Activated CD4-positive, CD25-positive, alpha-beta regulatory T cell treated with anti-CD3 and anti-CD28 coated beads, Interleukin-2, amount 50 U/mL, for 24 hours (primary cell): ENCODE measurements at regions not wholly inside any gene's neighbourhood (a gene's known extent, or its start where the extent isn't known, plus 50 kb on each side); places are given as distances from the start of the nearest gene placed in this dataset.
"Not testable (repeated sequence)": the region's sequence is repeated elsewhere in the genome, so short reads cannot be mapped to it uniquely, and the experiment has no call there.

Source experiments
- ATAC-seq, 2 donors: fragments of 150-1000 bp; cut with Tn5 transposase; one replicate each; pipeline ENCODE4 v1.10.0; 2021; ENCODE audit warnings: mild to moderate bottlenecking in 1 of 2, moderate library complexity in 1 of 2

DNA sequence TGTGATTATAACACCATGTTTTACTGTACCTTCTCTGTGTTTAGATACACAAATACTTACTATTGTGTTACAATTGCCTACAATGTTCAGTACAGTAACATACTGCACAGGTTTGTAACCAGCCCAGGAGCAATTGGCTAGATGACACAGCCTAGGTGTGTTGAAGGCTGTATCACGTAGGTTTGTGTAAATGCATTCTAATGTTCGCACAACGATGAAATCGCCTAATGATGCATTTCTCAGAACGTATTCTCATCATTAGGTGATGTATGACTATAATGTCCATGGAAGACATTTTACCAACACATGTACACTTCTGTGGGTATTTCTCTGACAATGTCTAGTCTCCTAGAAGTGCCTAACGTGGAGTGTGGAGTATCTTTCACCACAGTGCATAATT, 165.9 kb upstream of the KLF7 start:
- no peak for ATAC-seq

DNA sequence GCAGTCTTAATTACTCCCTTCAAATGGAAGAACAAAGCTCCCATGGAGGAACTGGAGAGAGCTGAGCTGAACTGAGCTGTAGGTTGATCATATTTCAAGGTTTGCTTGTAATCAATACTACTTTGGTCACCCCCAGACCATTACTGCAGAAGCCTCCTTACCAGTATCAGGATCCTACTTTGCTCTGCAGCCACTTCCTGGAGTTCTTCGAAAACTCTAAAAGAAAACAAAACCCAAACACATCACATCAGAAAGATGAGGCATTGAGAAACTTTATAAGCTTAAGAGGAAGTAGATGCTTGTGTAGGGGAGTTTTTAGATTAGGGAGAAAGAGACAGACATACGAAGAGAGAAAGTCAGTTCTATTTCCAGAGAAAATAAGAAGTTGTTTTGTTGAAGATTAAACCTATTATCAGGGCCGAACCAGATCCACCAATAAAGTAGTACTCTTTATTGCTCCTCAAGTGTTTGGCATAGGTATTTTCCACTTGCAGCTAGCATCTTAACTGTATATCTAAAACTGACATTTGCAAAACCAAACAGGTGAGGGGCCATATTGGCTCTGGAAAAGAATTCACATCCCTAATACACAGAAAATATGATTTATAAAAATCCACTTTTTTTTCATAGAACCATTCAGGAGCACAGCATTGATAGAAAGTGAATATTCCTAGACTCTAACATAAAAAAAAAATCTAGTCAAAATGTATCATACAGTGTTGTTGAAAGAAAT, 166.9 kb upstream of the KLF7 start:
- no peak for ATAC-seq

DNA sequence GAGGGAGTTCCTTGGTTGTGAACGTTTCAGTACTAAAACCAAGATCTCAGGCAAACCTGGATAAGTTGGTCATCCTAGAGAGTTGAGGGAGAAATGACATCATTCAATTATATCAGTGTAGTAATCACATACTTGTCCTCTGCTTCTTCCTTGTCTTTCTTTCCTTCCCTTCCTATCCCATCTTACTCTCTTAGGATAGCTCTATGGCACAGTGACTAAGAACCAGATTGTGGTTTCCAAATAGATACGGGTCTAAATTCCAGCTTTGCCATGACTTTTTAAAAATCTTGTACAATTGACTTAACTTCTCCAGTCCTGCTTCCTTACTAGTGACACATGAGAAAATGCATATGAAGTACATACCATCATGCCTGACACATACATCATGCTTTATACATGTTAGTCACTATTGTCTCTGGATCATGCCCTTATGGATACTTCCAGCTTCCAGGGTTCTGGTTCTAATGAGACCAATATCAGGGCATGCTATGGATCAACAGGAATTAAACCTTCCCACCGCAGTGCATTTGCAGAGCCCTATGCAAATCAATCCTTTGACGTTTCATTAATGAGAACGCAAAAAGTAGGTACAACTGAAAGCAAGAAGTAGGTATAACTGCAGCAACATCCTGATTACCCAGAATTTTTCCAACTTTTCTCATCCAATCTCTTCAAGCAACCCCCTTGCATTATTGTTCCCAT, 168.0 kb upstream of the KLF7 start:
- no peak for ATAC-seq

DNA sequence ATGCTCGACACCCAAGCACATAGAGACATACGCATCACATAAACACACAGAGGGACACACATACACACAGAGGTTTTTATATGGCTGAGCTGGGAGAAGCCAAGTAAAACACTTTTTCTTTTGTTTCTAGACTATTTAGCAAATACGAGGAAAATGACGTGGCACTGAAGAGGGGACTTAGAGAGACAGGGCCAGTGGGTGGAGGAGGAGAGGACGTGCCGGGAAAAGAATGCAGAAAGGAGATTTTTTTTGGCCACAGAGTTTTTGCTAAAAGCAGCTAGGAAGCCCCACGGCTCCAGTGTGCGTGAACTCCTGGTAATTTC, 168.5 kb upstream of the KLF7 start:
- ATAC-seq, result peak in 1 of 2 donors; percentile 1

DNA sequence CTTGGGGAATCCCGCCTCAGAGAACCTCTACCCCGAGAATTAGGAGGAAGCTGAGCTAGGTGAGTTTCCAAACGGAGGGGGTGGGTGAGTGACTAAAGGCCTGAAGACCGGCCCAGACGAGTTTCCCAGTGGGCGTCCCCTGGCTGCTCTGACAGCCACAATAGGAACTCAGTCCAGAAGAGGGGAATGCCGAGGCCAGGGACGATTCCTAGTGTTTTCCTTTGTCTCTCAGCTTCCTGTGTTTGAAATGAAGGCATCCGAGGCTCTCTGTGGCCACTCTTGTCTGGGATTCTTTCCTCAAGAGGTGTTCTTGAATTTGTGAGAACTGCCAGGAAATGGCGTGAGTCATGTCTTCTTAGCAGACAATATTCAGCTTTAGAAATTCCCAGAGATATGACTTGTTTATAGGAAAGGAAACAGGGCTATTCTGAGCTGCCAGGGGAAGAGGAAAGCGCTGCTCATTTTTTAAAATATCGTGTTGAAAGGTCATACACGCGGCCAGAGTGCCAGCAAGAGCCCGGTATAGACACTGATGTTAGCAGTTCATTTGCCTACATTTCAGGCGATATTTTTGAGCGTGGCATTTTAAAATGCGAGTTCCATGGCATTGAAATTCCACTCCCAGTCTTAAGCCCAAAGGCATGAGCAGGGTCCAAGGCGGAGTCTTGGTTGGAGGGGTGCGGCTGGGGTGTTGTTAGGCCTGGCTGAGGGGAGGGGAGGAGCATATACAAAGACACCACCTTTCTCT, 169.1 kb upstream of the KLF7 start:
- peak; percentile 2 to 15 for ATAC-seq

DNA sequence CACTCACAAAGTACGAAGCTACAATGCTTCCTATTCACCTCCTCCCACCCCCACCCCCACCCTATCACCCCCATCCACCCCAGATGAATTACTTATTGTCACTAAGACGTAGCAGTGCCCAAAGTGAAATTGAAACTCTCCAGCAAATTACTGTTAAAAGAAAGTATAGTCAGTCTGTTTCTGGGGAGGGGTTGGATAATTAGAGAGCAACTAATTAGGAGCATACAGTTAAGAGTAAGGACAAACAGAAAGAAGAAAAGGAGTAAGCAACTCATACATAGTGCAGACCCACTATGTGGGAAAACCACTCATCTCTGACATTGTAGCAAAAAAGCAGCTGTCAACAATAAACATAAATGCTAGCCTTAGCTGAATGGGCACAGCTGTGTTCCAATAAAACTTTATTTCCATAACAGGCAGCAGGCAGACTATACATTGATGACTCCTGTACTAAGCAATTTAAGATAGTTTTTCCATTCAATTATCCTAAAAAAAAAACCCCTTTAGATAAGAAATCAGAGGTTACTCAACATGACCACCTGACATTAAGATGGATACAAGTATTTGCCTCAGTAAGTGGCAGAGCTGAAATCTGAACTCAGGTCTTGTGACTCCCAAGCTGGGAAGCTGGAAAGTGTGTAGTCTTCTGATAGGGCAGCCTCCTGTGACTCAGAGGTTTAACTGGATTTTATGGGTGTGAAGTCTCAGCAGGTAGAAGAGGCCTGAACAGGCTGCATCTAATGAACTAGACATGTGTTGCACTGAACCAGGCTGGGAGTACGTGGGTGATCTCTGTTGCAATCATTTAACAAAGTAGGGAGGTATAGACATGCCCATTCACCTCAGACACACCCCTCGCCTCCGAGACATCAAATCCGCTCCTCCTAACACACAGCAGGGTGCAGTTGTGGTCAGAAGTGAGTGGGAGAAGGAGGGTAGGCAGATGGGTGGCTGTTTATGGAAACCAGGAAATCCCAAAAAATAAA, 171.8 kb upstream of the KLF7 start:
- peak; percentile 51 to 69 for ATAC-seq

DNA sequence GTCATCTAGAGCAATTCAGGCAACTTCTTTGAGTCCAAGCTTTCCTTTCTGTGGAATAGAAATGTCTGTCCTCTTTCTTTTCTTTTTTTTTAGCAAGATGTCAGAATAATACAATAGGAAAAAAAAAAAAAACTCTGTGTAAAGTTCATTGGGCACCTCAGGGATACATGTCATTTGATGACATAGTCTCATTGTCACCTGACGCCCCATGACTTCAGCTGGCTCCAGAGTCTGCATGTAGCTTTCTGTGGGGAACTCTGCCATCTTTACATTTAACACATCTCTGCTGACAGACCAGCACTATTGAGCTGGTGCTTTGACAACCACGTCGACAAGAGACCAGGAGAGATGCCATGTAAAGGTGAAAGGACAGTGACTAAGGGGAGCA, 172.5 kb upstream of the KLF7 start:
- ATAC-seq, result no peak

DNA sequence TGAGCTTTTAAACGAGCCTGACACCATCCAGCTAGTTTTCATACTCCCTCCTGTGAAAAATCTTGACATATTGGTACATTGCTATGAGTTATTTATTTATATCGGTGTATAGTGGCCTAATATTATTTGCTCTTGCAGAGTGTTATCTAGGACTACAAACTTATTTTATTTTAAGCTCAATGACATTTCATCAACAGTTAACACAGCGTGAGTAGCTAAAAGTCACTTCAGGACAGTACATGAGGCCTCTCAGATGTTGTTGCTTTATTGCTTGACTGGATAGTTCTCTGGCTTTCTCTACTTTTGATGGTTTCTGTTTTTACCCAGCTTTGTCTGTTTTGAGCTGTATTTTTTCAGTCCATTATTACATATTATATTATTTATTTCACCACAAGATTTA, 172.9 kb upstream of the KLF7 start:
- no peak for ATAC-seq

- ATAC-seq, result no peak
Observed at GRCh38 chr2:207341112-207341750, 175.5 kb upstream of the KLF7 start.

DNA sequence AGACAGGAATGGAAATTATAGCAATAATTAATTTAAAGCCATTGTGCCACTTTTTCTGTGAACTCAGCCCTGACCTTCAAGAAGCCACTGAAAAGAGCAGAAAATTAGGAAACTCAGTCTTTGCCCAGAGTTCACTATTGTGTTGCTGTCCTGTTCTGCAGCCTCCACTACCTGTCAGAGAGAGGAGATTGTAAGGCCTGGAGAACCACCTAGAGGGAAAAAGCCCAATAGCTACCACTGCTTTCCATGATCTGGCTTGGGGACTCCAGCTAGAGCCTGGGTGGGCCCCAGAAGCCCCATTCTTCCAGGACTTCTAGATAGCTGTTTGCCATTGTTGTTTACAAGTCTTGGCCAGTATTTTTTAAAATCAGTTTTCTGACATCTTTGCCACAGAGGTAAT, 176.1 kb upstream of the KLF7 start:
- no peak for ATAC-seq

- not testable (repeated sequence) for ATAC-seq
Observed at GRCh38 chr2:207344596-207345394, 179.0 kb upstream of the KLF7 start.

GRCh38 chr2:207351171-207351570, 178.6 kb upstream of the CREB1 start:
- ATAC-seq, result no peak

DNA sequence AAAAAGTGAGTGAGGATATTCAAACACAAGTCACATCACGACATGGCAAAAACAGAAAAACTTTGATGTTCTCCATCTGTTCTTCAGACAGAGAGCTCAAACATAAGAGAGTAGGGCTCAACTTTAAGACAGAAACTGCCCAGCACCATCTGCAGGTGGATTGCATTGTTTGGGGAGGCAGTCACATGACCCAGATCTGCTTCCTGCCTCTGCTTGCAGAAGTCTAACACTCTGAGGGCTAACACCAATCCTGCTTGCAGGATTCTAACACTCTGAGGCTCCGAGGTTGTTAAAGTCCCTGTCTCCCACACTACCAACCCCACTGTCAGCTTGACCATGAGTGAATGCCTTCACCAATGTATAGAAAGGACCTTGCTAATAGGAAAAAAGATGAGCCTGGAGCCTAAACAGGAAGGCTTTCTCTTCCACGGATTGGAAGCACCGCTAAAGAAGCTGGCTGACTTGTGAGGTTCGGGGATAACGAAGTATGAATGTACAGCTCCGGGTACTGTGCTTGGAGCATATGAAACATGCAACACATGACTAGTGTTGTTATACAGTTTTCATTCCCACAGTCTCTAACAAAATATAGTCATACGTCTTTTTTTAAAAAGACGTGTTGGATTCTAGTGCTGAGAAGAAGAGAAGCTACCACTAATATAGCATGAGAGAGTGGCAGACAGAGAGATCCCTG, 176.6 kb upstream of the CREB1 start:
- ATAC-seq, result no peak

- no peak for ATAC-seq
Observed at GRCh38 chr2:207353836-207354235, 175.9 kb upstream of the CREB1 start.

- ATAC-seq, result no peak
Observed at GRCh38 chr2:207354462-207354861, 175.3 kb upstream of the CREB1 start.

- ATAC-seq, result no peak
Observed at GRCh38 chr2:207356567-207356966, 173.2 kb upstream of the CREB1 start.

- ATAC-seq, result no peak
Observed at GRCh38 chr2:207357216-207357615, 172.5 kb upstream of the CREB1 start.

- ATAC-seq, result no peak
Observed at GRCh38 chr2:207362716-207363115, 167.0 kb upstream of the CREB1 start.

GRCh38 chr2:207363761-207364290, 165.9 kb upstream of the CREB1 start:
- ATAC-seq, result no peak

- no peak for ATAC-seq
Observed at GRCh38 chr2:207370646-207371045, 159.1 kb upstream of the CREB1 start.
